H4 (cell line): ENCODE measurements at regions not wholly inside any gene's neighbourhood (a gene's known extent, or its start where the extent isn't known, plus 50 kb on each side); places are given as distances from the start of the nearest gene placed in this dataset.
A peak's percentile ranks its signal among the peaks of the same experiment; 100 is the strongest.

Source experiments
- DNase-seq: peaks from one replicate; pipeline ENCODE4 v3.0.0-alpha.2; 2015; ENCODE audit warnings: low spot score

- DNase-seq, result no peak
These were observed 158.5 kb downstream of the COPS8 start for GRCh38 chr2:237244178-237244577.

- no peak for DNase-seq
These were observed 159.4 kb downstream of the COPS8 start for GRCh38 chr2:237244976-237245646.

GRCh38 chr2:237250599-237250998 is 163.4 kb downstream of the COL6A3 start:
- DNase-seq, result no peak

GRCh38 chr2:237251986-237252385 is 162.0 kb downstream of the COL6A3 start:
- DNase-seq, result no peak

- no peak for DNase-seq
These were observed 160.8 kb downstream of the COL6A3 start for GRCh38 chr2:237253046-237253702.

DNA sequence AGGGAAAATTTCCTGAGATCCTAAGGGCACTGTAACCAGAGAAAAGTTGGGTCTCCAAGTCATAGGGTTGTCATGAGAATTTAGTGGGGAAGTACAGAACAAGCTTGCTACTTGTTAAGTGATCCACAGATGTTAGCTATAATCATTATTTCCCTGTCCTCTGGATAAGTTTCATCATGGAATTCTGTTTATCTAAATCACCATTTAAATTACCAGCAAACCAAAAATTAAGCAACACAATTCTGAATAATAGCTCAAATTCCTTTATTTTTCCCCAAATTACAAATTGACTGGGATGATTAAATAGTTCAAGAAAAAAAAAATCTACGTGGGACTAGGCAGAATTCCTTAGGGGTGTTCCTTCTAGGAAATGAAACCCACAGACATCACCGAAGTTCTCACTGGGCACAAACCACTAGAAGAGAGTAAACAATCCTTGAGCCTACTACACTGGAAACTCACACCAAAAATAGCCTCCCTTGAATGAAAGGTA is 159.5 kb downstream of the COL6A3 start:
- DNase-seq, result peak; percentile 45

DNA sequence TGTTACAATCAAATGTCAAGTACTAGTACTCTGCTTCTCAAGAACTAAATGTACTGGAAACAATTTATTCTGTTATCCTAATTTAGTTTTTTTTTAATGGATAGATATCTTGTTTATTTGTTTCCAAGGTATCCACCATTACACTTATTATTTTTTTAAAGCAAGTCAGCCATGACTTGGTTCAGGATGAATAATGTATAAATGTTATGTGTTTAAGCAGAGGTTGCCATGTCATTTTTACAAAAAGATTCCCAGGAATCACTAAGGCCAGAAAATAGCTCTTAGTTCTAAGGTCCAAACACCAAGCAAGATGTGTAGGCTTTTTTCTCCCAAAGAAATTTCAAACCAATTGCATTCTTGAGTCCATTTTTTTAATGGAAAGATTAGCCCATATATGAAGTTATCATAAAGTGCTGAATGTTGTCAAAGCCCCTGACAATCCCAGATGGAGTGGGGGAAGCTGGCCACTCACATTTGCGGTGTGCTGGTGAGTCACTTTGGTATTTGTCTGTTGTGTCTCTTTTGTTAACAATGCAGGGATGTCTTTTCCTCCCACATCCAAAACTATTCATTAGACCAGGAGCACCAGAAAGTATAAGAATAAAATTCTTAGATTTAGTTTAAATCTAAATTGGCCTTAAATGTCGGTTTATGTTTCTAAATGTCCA is 158.9 kb downstream of the COL6A3 start:
- peak; percentile 44 for DNase-seq

- no peak for DNase-seq
These were observed 157.1 kb downstream of the COL6A3 start for GRCh38 chr2:237256887-237257286.

DNA sequence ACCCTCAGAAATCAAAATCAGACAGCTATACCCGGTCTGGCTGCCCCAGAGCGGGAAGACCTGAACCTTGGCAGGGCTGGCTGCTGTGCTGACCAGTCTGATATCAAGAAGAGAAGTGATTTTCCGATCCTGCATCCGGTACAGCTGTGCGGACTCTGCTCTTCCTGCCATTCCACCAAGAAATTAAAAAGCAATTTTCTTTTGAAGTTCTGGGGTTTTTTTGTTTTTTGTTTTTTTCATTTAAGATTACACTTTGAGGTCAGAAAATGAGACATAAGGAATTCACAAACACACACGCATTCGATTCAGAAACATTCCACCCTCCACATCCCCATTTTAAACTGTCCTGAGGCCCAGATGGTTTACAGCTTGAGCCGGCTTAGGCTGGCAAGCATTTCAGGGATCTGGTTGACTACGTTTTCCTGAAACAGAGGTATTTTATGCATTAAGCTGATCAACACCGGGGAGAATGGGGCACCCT is 156.5 kb downstream of the COL6A3 start:
- DNase-seq, result peak; percentile 39

DNA sequence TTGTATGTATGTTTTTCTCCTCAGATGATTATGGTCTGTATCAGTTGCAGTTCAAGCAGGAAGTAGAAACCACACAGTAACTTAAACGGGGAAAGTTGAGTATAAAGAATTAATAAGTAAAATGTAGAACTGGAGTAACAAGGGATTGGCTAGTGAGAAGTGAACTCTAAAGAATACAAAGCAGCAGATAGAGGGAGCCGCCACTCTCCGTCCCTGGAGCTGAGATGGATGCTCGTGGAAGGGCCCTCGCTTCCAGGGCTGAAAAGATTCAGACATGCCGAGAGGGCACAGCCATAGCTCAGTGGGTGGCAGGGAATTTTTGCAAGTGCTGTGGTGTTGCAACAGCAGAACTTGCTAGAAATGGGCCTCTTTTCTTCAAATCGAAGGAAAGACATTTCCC is 155.8 kb downstream of the COL6A3 start:
- no peak for DNase-seq

GRCh38 chr2:237258615-237259014 is 155.3 kb downstream of the COL6A3 start:
- no peak for DNase-seq

GRCh38 chr2:237259201-237259600 is 154.8 kb downstream of the COL6A3 start:
- DNase-seq, result no peak

DNA sequence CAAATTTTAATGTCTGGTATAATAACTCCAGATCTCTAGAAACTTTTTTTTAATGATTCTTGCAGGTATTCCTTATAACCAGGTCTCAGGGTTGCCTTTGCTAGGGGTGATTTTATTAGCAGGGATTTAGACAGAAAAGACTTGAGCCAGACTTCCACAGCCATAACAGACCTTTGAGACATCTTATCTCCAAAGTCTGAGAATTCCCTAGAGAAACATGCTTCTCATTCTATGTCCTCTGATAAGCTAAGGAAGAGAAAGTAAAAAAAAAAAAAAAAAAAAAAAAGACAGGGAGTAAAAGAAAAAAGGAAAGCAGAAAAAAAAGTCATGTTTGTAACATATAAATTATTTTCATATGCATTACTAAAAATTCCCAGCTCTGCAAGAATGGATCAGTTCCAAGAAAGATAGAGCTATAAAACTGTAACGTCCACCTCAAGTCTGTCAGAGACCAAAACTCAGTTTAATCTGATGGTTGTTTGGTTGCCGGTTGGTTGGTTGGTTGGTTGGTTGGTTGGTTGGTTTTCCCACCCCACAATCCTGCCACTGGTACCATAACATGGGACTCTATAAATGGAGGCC is 153.8 kb downstream of the COL6A3 start:
- DNase-seq, result no peak

DNA sequence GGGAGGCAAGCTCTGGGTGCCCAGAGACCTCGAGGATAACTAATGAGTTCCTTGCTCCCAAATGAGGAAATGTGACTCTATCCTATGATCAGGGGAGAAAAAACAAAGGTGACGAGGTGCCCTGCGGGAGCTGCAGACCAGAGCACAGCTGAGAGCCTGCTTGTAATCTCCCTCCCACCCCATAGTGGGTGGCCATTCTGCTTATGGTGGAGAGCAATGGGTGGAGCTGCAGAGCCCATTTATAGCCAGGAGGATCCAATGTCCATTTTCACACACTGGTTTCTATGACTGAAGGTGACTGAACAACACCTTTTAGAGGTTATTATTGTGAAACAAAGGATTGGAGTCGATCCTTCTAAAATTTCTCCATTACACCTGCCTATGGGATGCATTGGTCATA is 153.3 kb downstream of the COL6A3 start:
- no peak for DNase-seq

DNA sequence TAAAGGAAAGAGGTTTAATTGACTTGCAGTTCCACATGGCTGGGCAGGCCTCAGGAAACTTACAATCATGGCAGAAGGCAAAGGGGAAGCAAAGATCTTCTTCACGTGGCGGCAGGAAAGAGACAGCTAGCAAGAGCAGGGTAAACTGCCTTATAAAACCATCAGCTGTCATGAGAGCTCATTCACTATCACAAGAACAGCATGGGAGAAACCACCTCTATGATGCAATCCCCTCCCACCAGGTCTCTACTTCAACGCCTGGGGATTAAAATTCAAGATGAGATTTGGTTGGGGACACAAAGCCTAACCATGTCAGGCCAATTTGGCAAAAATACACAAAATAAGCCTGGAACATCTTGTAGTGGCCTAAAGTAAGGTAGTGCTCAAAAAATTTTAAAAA is 152.6 kb downstream of the COL6A3 start:
- no peak for DNase-seq

GRCh38 chr2:237262838-237263771 is 150.9 kb downstream of the COL6A3 start:
- no peak for DNase-seq

DNA sequence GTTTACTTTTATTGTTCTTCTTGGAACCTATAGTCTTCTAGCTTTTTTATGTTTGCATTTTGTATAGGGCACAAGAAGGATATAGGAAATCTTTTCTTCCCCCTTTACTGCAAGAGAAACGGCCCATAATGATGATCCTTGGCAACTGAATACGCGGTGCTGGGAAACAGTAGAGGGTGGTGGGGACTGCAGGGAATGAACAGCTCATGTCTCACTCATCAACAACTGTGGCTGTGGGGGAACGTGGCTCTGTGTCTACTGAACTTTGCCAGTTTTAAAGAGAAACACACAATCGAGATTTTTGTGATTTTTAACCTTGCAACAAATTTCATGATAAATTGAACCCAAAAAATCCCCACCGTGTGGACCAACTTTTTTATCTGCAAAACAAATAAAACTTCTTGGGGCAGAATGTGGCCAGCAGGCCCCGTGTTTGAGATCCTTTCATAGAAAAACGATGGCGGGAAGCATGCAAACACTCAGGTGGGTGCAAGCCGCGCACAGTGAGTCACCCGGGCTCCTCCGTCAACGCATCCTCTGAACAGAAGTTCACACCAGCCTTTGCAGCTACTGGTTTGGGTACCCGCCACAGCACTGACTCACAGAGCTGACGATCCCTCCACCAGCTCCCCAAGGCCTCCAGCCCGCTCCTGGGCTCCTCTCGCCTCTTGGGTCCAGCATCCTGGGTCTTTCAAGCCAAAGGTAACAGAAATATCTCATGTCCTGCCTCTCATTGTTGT is 149.3 kb downstream of the COL6A3 start:
- peak; percentile 75 for DNase-seq

DNA sequence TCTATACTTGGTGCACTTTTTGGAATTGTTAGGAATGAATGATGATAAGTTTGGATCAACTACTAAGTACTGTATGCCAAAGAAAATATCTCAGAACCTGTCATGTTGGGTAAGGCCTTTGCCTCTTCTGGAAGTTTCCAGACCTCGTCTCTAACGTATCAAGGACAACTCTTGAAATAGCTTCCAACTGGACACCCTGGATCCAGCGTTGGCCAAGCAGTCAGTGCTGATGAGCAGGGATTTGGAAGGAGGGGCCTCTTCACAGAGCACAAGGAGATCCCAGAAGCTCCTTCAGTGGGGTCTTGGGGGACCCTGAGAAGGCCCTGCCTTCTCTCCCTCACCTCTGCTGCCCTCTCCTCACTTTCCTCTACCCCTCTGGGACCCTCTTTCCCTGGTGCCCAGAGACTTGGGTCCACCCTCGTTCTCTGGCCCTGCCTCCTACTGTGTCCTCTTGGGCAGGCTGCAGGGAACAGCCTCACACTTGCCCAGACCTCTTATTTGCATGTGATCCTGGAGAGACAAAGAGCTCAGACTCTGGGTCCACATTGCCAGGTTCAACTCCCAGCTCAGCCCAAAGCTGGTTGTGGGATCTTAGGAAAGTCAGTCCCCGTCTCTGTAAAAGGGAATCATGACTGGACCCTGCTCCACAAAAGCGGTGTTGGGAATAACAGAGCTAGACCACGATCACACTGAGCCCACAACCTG is 145.8 kb downstream of the COL6A3 start:
- DNase-seq, result no peak

- DNase-seq, result no peak
These were observed 144.7 kb downstream of the COL6A3 start for GRCh38 chr2:237269138-237269875.
